HepG2 (cell line): ENCODE measurements at regions not wholly inside any gene's neighbourhood (a gene's known extent, or its start where the extent isn't known, plus 50 kb on each side); places are given as distances from the start of the nearest gene placed in this dataset.

ENCODE experiments used
- AHDC1 ChIP-seq: sonication (generic); formaldehyde crosslinking; IDR thresholded peaks from 2 replicates; pipeline ENCODE4 v1.5.1; 2020; ENCODE audit warnings: mild to moderate bottlenecking, missing genetic modification reagents, borderline replicate concordance
- CREB3 ChIP-seq: sonication (generic); formaldehyde crosslinking; IDR thresholded peaks from 2 replicates; pipeline ENCODE4 v1.5.0; 2020; ENCODE audit warnings: missing genetic modification reagents
- JUN ChIP-seq: sonication (generic); formaldehyde crosslinking; IDR thresholded peaks from 2 replicates; pipeline ENCODE4 v1.4.0; 2020; ENCODE audit warnings: mild to moderate bottlenecking, missing genetic modification reagents
- MTERF4 ChIP-seq: sonication (generic); formaldehyde crosslinking; IDR thresholded peaks from 2 replicates; pipeline ENCODE4 v1.8.0; 2023; ENCODE audit warnings: mild to moderate bottlenecking, missing genetic modification reagents
- NFKB2 ChIP-seq: sonication (generic); formaldehyde crosslinking; IDR thresholded peaks from 2 replicates; pipeline ENCODE4 v1.4.0; 2020; ENCODE audit warnings: missing genetic modification reagents, borderline replicate concordance
- PLSCR1 ChIP-seq: sonication (generic); formaldehyde crosslinking; IDR thresholded peaks from 2 replicates; pipeline ENCODE4 v1.5.0; 2020; ENCODE audit warnings: missing genetic modification reagents, mild to moderate bottlenecking, borderline replicate concordance
- RAD21 ChIP-seq: fragments of 450-650 bp; formaldehyde crosslinking; IDR thresholded peaks from 2 replicates; pipeline ENCODE4 v1.5.0; 2020; ENCODE audit warnings: mild to moderate bottlenecking
- SNAPC4 ChIP-seq: sonication (generic); formaldehyde crosslinking; IDR thresholded peaks from 2 replicates; pipeline ENCODE4 v1.4.0; 2020; ENCODE audit warnings: mild to moderate bottlenecking, missing genetic modification reagents
- TFDP1 ChIP-seq: IDR thresholded peaks from 2 replicates; pipeline ENCODE4 v1.6.1; 2016; ENCODE audit warnings: missing compliant biosample characterization, missing genetic modification reagents, borderline replicate concordance
- YEATS2 ChIP-seq: sonication (generic); formaldehyde crosslinking; IDR thresholded peaks from 2 replicates; pipeline ENCODE4 v1.4.0; 2020; ENCODE audit warnings: missing genetic modification reagents, borderline replicate concordance
- ZBTB43 ChIP-seq: sonication (generic); formaldehyde crosslinking; conservative IDR thresholded peaks from 2 replicates; pipeline ENCODE4 v1.4.0; 2020; ENCODE audit warnings: missing genetic modification reagents
- ZNF460 ChIP-seq: sonication (generic); formaldehyde crosslinking; IDR thresholded peaks from 2 replicates; pipeline ENCODE4 v1.5.1; 2020; ENCODE audit warnings: missing genetic modification reagents, mild to moderate bottlenecking, borderline replicate concordance

GRCh38 chr17:31798205-31798724, 60.8 kb downstream of the COPRS start (continued):
- peak; percentile 83; the same call in 1 of the 2 replicates for TF ChIP-seq AHDC1 (CRISPR knock-in tag)
- 0 out of 2 replicates have a peak, but pooled peaks have one; percentile 41 for TF ChIP-seq JUN (CRISPR knock-in tag)
- no peak for TF ChIP-seq YEATS2 (CRISPR knock-in tag)
- TF ChIP-seq NFKB2 (CRISPR knock-in tag): no peak
- no peak for TF ChIP-seq SNAPC4 (CRISPR knock-in tag)
- no peak for TF ChIP-seq CREB3 (CRISPR knock-in tag)
- TF ChIP-seq RAD21 (CRISPR knock-in tag): no peak
- TF ChIP-seq ZNF460 (CRISPR knock-in tag): 0 out of 2 replicates have a peak, but pooled peaks have one; percentile 51
- no peak for TF ChIP-seq PLSCR1 (CRISPR knock-in tag)
- TF ChIP-seq MTERF4 (CRISPR knock-in tag): no peak
- TF ChIP-seq TFDP1 (CRISPR knock-in tag): no peak
- TF ChIP-seq ZBTB43 (CRISPR knock-in tag): 0 out of 2 replicates have a peak, but pooled peaks have one; percentile 36
